Hematopoietic multipotent progenitor cell treated with erythropoietin and hydrocortisone succinate and interleukin-3 and kit ligand, for 4 days (in vitro differentiated cells): ENCODE measurements at regions not wholly inside any gene's neighbourhood (a gene's known extent, or its start where the extent isn't known, plus 50 kb on each side); places are given as distances from the start of the nearest gene placed in this dataset.

Experiments
- DNase-seq: peaks from one replicate; pipeline ENCODE4 v3.0.0-alpha.2; 2015

- DNase-seq: no peak
These were observed 242.9 kb downstream of the TBX18 start for GRCh38 chr6:84521511-84521910.

DNA sequence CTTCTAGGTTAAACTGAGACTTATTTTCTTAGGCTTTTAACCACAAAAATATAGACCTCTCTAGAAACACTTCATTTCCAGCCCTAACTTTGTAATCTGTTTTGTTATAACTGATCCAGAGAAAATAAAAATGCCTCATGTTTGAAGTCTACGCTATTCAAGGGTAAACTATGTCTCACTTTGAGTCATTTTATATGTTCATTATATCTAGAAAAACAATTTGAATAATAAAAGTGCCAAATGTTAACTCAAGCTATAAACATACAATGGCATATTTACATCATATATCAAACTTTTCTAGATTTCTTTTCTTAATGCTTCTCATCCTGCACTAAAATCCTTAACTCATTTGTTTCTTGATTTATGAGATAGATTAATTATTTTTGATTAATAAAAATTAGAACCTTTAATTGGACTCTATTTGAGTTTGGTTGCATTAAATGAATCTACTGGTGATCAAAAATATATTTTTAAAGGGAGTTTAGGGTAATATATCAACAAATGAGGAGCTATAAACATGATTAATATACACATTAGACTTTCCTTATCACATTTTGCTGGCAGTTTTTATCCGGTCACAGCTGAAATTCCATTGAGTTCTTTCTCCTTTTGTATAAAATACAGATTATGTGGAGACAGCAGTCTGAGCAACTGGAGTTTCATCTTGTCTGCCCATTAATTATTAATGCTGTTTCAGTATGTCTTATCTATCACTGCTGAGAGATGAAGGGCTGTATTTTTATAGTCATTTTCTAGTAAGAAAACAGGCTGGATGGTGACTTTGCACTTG is 246.5 kb downstream of the TBX18 start:
- no peak for DNase-seq

GRCh38 chr6:84516154-84516553 is 248.2 kb downstream of the TBX18 start:
- DNase-seq: no peak

DNA sequence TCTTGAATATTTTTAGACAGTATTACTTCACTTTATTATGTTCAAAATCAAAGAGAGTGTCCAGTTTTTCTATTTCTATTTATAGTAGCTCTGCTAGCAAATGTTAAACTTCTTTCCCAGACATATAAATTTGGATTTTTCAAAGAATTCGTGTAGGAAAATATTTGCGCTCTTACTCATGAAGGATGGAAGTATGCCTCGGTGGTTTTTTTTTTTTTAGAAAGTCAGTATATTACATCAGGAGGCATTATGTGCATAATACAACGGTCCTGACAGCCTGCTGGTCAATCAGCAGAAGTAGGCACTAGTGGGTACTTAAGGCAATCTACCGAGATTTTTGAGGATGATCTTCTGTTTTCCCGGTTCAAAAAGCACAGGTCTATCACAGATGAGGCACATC is 249.3 kb downstream of the TBX18 start:
- no peak for DNase-seq

- DNase-seq: no peak
These were observed 250.1 kb downstream of the TBX18 start for GRCh38 chr6:84514089-84514971.

- no peak for DNase-seq
These were observed 252.0 kb downstream of the TBX18 start for GRCh38 chr6:84512391-84512790.

GRCh38 chr6:84511929-84512328 is 252.5 kb downstream of the TBX18 start:
- DNase-seq: no peak

DNA sequence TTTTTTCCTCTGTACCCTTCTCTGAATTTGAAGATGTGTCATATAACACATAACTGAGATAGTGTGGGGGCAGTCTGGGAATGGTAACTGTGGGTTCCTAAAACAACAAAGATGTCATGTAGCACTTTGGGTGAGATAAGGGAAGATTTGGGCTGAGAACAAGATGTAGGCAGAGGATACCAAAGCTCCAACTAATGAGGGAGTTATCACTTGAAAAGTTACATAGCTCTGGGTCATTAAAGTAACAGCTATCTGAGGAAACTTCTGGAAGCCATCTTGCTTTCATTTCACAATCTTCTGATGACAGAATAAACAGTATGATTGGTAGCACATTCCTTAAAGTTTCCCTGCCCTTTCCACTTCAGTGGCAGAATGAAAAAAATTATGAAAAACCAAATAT is 255.4 kb downstream of the TBX18 start:
- DNase-seq: no peak

DNA sequence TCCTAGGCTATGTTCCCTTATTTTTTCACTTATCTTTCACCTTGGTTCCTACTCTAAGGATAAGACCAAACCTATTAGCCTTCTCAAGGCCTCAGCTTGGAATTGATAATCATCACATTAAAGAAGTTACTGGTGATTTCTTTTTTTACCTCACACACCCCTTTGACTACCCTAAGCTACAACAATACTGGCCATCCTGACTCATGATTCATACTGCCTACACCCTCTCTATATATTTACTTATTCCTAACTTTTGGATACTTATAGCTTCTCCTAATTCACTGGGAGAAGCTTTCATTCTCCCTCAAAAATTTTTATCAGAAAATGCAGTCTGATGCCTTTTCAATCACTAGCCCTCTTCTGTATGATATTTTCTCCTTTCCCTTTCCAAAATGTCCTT is 256.1 kb downstream of the TBX18 start:
- no peak for DNase-seq

- DNase-seq: no peak
These were observed 260.4 kb downstream of the TBX18 start for GRCh38 chr6:84504025-84504424.

DNA sequence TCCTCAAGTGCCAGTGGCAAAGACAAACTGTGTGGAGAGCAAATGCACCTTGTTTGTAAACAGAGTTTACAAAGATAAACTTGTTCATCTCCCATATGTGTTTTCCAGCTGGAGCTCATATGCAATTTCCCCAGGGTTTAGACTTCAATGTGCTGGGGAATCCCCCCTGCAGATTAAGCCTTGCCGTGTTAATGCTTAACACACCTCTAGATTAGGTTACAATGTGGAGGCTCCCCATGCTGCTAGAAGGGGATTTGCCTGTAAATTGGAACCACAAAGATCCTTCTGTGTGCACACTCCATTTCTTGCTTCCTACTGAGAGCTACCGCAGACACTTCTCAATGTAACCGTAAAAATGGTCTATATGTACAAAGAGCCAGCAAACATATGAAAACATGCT is 263.1 kb downstream of the TBX18 start:
- no peak for DNase-seq

- no peak for DNase-seq
These were observed 263.7 kb downstream of the TBX18 start for GRCh38 chr6:84500726-84501125.

DNA sequence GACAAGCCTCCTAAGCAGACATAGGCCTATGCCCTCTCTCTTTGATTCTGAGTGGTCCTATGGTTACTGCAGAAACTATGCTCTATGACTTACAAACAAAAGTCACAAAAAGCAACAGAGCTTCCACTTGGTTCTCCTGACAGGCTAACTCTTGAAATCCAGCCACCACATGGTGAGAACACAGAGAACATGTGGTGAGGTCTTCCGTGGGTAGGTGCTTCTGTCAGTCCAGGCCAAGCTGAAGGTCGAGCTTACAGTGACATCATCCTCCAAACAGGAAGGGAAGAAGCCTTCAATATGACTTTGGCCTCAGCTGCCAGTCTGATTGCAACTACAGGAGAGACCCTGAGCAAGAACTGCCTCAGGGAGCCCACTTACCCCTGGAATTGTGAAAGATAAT is 265.5 kb downstream of the TBX18 start:
- DNase-seq: no peak

- DNase-seq: no peak
These were observed 265.1 kb upstream of the CEP162 start for GRCh38 chr6:84492241-84493165.

GRCh38 chr6:84489598-84489997 is 262.2 kb upstream of the CEP162 start:
- DNase-seq: no peak

- DNase-seq: no peak
These were observed 259.1 kb upstream of the CEP162 start for GRCh38 chr6:84486526-84486925.

- DNase-seq: no peak
These were observed 241.7 kb upstream of the CEP162 start for GRCh38 chr6:84469144-84469543.

DNA sequence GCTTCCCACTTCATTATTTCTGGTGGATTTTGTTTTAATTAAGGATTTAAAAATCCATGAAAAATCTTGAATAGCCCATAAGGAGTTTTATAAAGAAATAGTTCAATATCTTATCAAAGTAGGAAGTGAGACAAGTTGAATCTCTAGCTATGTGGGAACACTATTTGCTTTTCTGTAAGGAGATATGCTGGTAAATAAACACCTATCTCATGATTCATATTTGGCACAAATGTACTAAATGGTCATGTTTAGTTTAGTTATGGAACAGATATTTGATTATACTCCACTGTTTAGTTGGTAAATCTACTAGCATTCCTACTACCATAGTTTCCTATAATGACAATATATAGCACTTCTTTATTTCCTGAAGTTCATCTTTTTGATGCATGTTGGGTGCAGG is 239.9 kb upstream of the CEP162 start:
- DNase-seq: no peak

DNA sequence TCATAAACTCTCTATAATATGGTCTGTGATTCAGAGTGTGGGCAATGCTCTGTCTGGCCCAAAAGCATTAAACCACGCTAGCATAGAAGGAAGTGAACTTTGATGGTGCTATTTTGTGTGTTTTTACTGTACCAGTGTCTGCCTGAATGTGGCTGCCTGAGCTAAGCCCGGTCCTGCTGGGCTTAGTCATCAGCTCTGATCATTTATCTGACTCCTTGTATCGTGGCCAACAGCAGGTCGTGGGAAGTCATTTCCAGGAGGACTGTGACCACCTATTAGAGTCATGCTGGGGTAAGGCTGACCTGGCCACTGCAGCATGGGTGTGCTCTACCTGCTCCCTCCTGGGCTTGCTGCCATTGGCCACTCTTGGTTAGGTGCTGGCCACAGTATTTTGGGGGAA is 239.1 kb upstream of the CEP162 start:
- no peak for DNase-seq

- DNase-seq: no peak
These were observed 237.0 kb upstream of the CEP162 start for GRCh38 chr6:84464471-84464870.

GRCh38 chr6:84462698-84463097 is 235.3 kb upstream of the CEP162 start:
- no peak for DNase-seq

DNA sequence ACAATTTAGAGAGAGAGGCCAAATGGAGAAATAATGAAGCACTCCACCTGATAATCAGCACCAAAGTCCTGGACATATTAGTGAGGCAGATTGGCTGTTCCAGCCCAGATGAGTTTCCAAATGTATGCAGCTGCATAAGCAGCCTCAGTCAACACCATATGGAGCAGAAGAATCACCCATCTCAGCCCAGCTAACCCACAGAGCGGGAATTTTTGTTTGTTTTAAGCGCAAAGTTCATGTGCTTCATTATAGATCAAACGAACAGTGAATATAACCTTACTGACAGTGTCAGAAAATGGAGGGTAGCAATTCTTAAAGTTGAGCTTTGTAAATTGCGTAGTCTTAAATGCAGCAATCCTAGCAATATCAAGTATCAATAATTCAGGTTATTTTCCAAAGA is 234.0 kb upstream of the CEP162 start:
- DNase-seq: no peak

GRCh38 chr6:84460491-84460890 is 233.0 kb upstream of the CEP162 start:
- no peak for DNase-seq
